HCT116 (cell line): ENCODE measurements at regions not wholly inside any gene's neighbourhood (a gene's known extent, or its start where the extent isn't known, plus 50 kb on each side); places are given as distances from the start of the nearest gene placed in this dataset.

Experiments used
- EZH2phosphoT487 ChIP-seq: fragments of 200-600 bp; IDR thresholded peaks from 2 replicates; pipeline ENCODE4 v1.6.1; 2018; ENCODE audit warnings: antibody characterized with exemption, borderline replicate concordance
- JUND ChIP-seq: IDR thresholded peaks from 2 replicates; pipeline ENCODE4 v1.6.1; 2012
- TF ChIP-seq, protein P1 (sequence below), 3 experiments: fragments of 200-600 bp in 1 of 3; sonication (generic) in 1 of 3; IDR thresholded peaks in 2 of 3; conservative IDR thresholded peaks in 1 of 3; 2 replicates each; pipeline ENCODE4 v1.5.1; 2012 to 2017; ENCODE audit warnings: low read depth in 2 of 3, low read length in 2 of 3, antibody characterized with exemption in 1 of 3, borderline replicate concordance in 1 of 3, control low read depth in 1 of 3, mild to moderate bottlenecking in 1 of 3, mixed read lengths in 1 of 3, mixed run types in 1 of 3, moderate library complexity in 1 of 3; ENCODE audit not compliant: insufficient read depth in 1 of 3

DNA sequence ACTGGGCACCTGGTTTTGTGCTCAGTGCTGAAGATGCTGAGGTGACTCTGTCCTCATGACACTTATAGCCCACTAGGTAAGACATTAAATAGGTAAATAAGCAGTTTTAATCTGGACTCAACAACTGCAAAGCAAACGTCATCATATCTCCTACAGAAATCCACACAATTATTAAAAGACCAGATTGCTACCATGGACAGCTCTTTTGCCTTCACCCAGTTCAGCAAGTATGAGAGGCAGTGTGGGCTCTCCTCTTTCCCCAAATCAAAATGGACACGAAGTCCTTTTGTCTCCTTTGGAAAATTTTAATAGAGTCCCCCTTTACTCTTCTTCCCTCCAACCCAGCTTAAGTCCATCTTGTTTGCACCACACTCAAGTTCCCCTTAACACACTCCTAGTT is 171.1 kb downstream of the RPAP3 start:
- TF ChIP-seq, protein P1, sequence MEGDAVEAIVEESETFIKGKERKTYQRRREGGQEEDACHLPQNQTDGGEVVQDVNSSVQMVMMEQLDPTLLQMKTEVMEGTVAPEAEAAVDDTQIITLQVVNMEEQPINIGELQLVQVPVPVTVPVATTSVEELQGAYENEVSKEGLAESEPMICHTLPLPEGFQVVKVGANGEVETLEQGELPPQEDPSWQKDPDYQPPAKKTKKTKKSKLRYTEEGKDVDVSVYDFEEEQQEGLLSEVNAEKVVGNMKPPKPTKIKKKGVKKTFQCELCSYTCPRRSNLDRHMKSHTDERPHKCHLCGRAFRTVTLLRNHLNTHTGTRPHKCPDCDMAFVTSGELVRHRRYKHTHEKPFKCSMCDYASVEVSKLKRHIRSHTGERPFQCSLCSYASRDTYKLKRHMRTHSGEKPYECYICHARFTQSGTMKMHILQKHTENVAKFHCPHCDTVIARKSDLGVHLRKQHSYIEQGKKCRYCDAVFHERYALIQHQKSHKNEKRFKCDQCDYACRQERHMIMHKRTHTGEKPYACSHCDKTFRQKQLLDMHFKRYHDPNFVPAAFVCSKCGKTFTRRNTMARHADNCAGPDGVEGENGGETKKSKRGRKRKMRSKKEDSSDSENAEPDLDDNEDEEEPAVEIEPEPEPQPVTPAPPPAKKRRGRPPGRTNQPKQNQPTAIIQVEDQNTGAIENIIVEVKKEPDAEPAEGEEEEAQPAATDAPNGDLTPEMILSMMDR (IDR thresholded peaks at IDR 0.05 in 2 of 3, conservative IDR thresholded peaks at IDR 0.05 in 1 of 3; ENCODE audit: borderline replicate concordance in 1 of 3, insufficient read depth in 1 of 3, low read depth in 2 of 3, low read length in 2 of 3), result no peak
- TF ChIP-seq EZH2phosphoT487 (no peak), JUND (no peak)
